ENCODE measurements at regions not wholly inside any gene's neighbourhood (a gene's known extent, or its start where the extent isn't known, plus 50 kb on each side); places are given as distances from the start of the nearest gene placed in this dataset.

DNA sequence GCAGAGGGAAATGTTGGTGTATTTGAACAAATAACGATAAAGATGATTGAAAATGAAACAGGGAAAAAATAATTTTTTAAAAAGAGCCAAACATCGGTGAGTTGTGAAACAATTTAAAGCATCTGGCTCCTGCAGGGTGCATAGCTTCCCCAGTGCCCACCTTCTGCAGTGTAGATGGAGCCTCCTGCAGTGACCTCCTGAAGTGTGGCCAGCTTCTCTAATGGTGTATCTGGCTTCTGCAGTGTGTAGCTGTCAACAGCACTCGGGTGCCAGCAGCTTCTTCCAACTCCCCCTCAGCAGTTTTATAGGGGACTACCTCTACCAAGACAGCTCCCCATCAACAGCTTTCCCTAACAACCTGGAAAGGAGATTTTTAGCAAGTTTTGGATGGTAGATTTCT is 279.4 kb upstream of the SEMA6A start:
- Histone ChIP-seq H3K9me3 (ENCODE audit: control insufficient read depth, insufficient read depth, low read length) (no peaks in the 10 kb centered on the region), H3K4me1 (ENCODE audit: control insufficient read depth, insufficient read depth, low read length) (no peaks in the 10 kb centered on the region), H3K27ac (ENCODE audit: low read length) (no peak overlapping the region), H3K27me3 (ENCODE audit: control insufficient read depth, insufficient read depth, low read length) (no peaks in the 10 kb centered on the region), H3K36me3 (ENCODE audit: control insufficient read depth, insufficient read depth, low read length) (no peaks in the 10 kb centered on the region), H3K4me3 (ENCODE audit: low read length) (no peak overlapping the region)
- no peak overlapping the region for H3K4me3 Mint-ChIP-seq
- peaks cover 5 to 7% of the 10 kb centered on the region in 2 donors for H3K9me3 Mint-ChIP-seq
- ATAC-seq (no peak), DNase-seq (no peak)
- no peaks in the 10 kb centered on the region for H3K27me3 Mint-ChIP-seq (ENCODE audit: low read depth in 2 of 2)
- intact Hi-C loops (cut with micrococcal nuclease) = no loop called here
- TF ChIP-seq, protein P1, sequence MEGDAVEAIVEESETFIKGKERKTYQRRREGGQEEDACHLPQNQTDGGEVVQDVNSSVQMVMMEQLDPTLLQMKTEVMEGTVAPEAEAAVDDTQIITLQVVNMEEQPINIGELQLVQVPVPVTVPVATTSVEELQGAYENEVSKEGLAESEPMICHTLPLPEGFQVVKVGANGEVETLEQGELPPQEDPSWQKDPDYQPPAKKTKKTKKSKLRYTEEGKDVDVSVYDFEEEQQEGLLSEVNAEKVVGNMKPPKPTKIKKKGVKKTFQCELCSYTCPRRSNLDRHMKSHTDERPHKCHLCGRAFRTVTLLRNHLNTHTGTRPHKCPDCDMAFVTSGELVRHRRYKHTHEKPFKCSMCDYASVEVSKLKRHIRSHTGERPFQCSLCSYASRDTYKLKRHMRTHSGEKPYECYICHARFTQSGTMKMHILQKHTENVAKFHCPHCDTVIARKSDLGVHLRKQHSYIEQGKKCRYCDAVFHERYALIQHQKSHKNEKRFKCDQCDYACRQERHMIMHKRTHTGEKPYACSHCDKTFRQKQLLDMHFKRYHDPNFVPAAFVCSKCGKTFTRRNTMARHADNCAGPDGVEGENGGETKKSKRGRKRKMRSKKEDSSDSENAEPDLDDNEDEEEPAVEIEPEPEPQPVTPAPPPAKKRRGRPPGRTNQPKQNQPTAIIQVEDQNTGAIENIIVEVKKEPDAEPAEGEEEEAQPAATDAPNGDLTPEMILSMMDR (IDR thresholded peaks at IDR 0.05) = no peak
- no peaks in the 10 kb centered on the region for H3K36me3 Mint-ChIP-seq
- H3K4me1 Mint-ChIP-seq = no peaks in the 10 kb centered on the region
- no peak overlapping the region for H3K27ac Mint-ChIP-seq
- 88% methylated on average over 3 of the region's 3 CpGs for WGBS (ENCODE audit: insufficient coverage)

DNA sequence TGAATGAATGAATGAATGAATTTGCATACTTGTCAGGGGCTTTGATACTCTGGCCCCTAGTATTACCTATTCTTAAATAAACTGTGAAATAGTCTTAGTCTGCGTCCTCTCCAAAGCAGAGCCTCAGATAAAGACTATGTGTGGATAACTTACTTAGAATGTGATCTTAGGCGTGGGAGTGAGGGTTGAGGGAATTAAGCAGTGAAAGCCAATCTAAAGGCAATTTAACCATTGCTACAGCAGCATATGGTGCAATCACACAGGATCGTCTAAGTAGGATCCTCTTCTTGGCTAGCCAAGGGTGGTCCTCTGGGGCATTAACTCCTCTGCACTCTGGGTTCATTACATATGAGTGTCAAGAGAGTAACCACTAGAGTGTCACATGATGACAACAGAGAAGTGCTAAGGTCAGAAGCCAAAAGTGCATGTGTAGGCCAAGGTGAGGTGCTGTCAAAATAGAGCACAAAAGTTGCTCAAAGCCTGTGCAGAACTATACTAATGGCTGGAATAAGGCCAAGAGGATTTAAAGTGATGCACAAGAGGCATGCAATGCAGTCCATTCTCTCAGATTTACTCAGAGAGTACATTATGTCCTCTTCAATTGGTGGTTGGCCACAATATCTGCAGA is 274.4 kb upstream of the SEMA6A start:
- Mint-ChIP-seq H3K4me3 (no peak overlapping the region), H3K27ac (no peak overlapping the region), H3K27me3 (ENCODE audit: low read depth in 2 of 2) (no peaks in the 10 kb centered on the region), H3K36me3 (no peaks in the 10 kb centered on the region), H3K4me1 (no peaks in the 10 kb centered on the region), H3K9me3 (peaks cover 15 to 23% of the 10 kb centered on the region in 2 donors)
- TF ChIP-seq, protein P1 (IDR thresholded peaks at IDR 0.05) = no peak
- Histone ChIP-seq H3K4me3 (ENCODE audit: low read length) (no peak overlapping the region), H3K27ac (ENCODE audit: low read length) (no peak overlapping the region), H3K36me3 (ENCODE audit: control insufficient read depth, insufficient read depth, low read length) (no peaks in the 10 kb centered on the region), H3K4me1 (ENCODE audit: control insufficient read depth, insufficient read depth, low read length) (no peaks in the 10 kb centered on the region), H3K27me3 (ENCODE audit: control insufficient read depth, insufficient read depth, low read length) (no peaks in the 10 kb centered on the region), H3K9me3 (ENCODE audit: control insufficient read depth, insufficient read depth, low read length) (no peaks in the 10 kb centered on the region)
- 96% methylated on average over 3 of the region's 3 CpGs for WGBS (ENCODE audit: insufficient coverage)
- intact Hi-C loops (cut with micrococcal nuclease) = no loop called here
- DNase-seq = no peak
- no peak for ATAC-seq

GRCh38 chr5:116847960-116848359 is 273.3 kb upstream of the SEMA6A start:
- ATAC-seq (no peak), DNase-seq (no peak)
- no peaks in the 10 kb centered on the region for H3K27me3 Mint-ChIP-seq (ENCODE audit: low read depth in 2 of 2)
- H3K27me3 ChIP-seq (ENCODE audit: control insufficient read depth, insufficient read depth, low read length) = no peaks in the 10 kb centered on the region
- H3K4me3 ChIP-seq (ENCODE audit: low read length) = no peak overlapping the region
- H3K9me3 Mint-ChIP-seq = peaks cover 15 to 21% of the 10 kb centered on the region in 2 donors
- no peaks in the 10 kb centered on the region for H3K36me3 Mint-ChIP-seq
- no peak overlapping the region for H3K27ac Mint-ChIP-seq
- H3K4me3 Mint-ChIP-seq = no peak overlapping the region
- intact Hi-C loops (cut with micrococcal nuclease) = no loop called here
- no peak overlapping the region for H3K27ac ChIP-seq (ENCODE audit: low read length)
- TF ChIP-seq, protein P1 (IDR thresholded peaks at IDR 0.05) = no peak
- H3K4me1 ChIP-seq (ENCODE audit: control insufficient read depth, insufficient read depth, low read length) = no peaks in the 10 kb centered on the region
- no peaks in the 10 kb centered on the region for H3K4me1 Mint-ChIP-seq
- H3K9me3 ChIP-seq (ENCODE audit: control insufficient read depth, insufficient read depth, low read length) = no peaks in the 10 kb centered on the region
- no peaks in the 10 kb centered on the region for H3K36me3 ChIP-seq (ENCODE audit: control insufficient read depth, insufficient read depth, low read length)
- 89% methylated on average over 8 of the region's 8 CpGs for WGBS (ENCODE audit: insufficient coverage)

GRCh38 chr5:116844015-116844414 is 269.4 kb upstream of the SEMA6A start:
- no peak for ATAC-seq
- no peaks in the 10 kb centered on the region for H3K9me3 ChIP-seq (ENCODE audit: control insufficient read depth, insufficient read depth, low read length)
- no peaks in the 10 kb centered on the region for H3K27me3 ChIP-seq (ENCODE audit: control insufficient read depth, insufficient read depth, low read length)
- H3K27ac ChIP-seq (ENCODE audit: low read length) = no peak overlapping the region
- WGBS (ENCODE audit: insufficient coverage) = 86% methylated on average over 1 of the region's 3 CpGs
- no peak overlapping the region for H3K4me3 Mint-ChIP-seq
- intact Hi-C loops (cut with micrococcal nuclease) = no loop called here
- TF ChIP-seq, protein P1 (IDR thresholded peaks at IDR 0.05) = no peak
- H3K36me3 Mint-ChIP-seq = no peaks in the 10 kb centered on the region
- DNase-seq = no peak
- H3K36me3 ChIP-seq (ENCODE audit: control insufficient read depth, insufficient read depth, low read length) = no peaks in the 10 kb centered on the region
- H3K27me3 Mint-ChIP-seq (ENCODE audit: low read depth in 2 of 2) = no peaks in the 10 kb centered on the region
- H3K27ac Mint-ChIP-seq = no peak overlapping the region
- H3K4me1 Mint-ChIP-seq = no peaks in the 10 kb centered on the region
- no peak overlapping the region for H3K4me3 ChIP-seq (ENCODE audit: low read length)
- peaks cover 11 to 16% of the 10 kb centered on the region in 2 donors for H3K9me3 Mint-ChIP-seq
- H3K4me1 ChIP-seq (ENCODE audit: control insufficient read depth, insufficient read depth, low read length) = no peaks in the 10 kb centered on the region
